HepG2 (cell line): ENCODE measurements at regions not wholly inside any gene's neighbourhood (a gene's known extent, or its start where the extent isn't known, plus 50 kb on each side); places are given as distances from the start of the nearest gene placed in this dataset.

Experiments used
- ATF7 ChIP-seq, 2 experiments: fragments of 450-650 bp in 1 of 2; sonication (generic) in 1 of 2; formaldehyde crosslinking in 1 of 2; IDR thresholded peaks; 2 replicates each; pipeline versions ENCODE4 v1.4.0 to v1.6.1; 2016 to 2020; ENCODE audit warnings: antibody characterized with exemption in 1 of 2, mild to moderate bottlenecking in 1 of 2, missing genetic modification reagents in 1 of 2
- CEBPG ChIP-seq: IDR thresholded peaks from 2 replicates; pipeline ENCODE4 v1.6.1; 2016
- DNMT1 ChIP-seq: sonication (generic); formaldehyde crosslinking; IDR thresholded peaks from 2 replicates; pipeline ENCODE4 v1.5.1; 2020; ENCODE audit warnings: mild to moderate bottlenecking, missing genetic modification reagents
- FOSL2 ChIP-seq: sonication (generic); formaldehyde crosslinking; IDR thresholded peaks from 2 replicates; pipeline ENCODE4 v1.4.0; 2020; ENCODE audit warnings: missing genetic modification reagents
- HES4 ChIP-seq: sonication (generic); formaldehyde crosslinking; IDR thresholded peaks from 2 replicates; pipeline ENCODE4 v1.9.0; 2021; ENCODE audit warnings: mild to moderate bottlenecking, missing genetic modification reagents, borderline replicate concordance
- HOXA3 ChIP-seq: sonication (generic); formaldehyde crosslinking; IDR thresholded peaks from 2 replicates; pipeline ENCODE4 v1.5.0; 2020; ENCODE audit warnings: missing genetic modification reagents
- KLF16 ChIP-seq, 2 experiments: sonication (generic) in 1 of 2; formaldehyde crosslinking in 1 of 2; IDR thresholded peaks; 2 replicates each; pipeline versions ENCODE4 v1.6.1 to v1.8.0; 2016 to 2023; ENCODE audit warnings: missing genetic modification reagents in 2 of 2, missing compliant biosample characterization in 1 of 2
- KMT2A ChIP-seq: sonication (generic); formaldehyde crosslinking; IDR thresholded peaks from 2 replicates; pipeline ENCODE4 v1.4.0; 2020; ENCODE audit warnings: missing genetic modification reagents
- KMT2B ChIP-seq: IDR thresholded peaks from 2 replicates; pipeline ENCODE4 v1.6.1; 2016; ENCODE audit warnings: missing genetic modification reagents, missing compliant biosample characterization
- MEF2D ChIP-seq: sonication (generic); formaldehyde crosslinking; IDR thresholded peaks from 2 replicates; pipeline ENCODE4 v1.5.1; 2020; ENCODE audit warnings: mild to moderate bottlenecking, missing genetic modification reagents
- MIER3 ChIP-seq: IDR thresholded peaks from 2 replicates; pipeline ENCODE4 v1.6.1; 2016; ENCODE audit warnings: missing compliant biosample characterization, borderline replicate concordance
- PITX1 ChIP-seq: sonication (generic); formaldehyde crosslinking; IDR thresholded peaks from 2 replicates; pipeline ENCODE4 v1.5.1; 2020; ENCODE audit warnings: mild to moderate bottlenecking, missing genetic modification reagents
- RBM22 ChIP-seq: fragments of 200-400 bp; formaldehyde crosslinking; optimal IDR thresholded peaks from 2 replicates; pipeline ENCODE3; 2017; ENCODE audit warnings: mild to moderate bottlenecking, low read length, moderate library complexity
- SNAPC2 ChIP-seq: sonication (generic); formaldehyde crosslinking; IDR thresholded peaks from 2 replicates; pipeline ENCODE4 v1.8.1; 2022; ENCODE audit warnings: mild to moderate bottlenecking, missing genetic modification reagents
- SNRNP70 ChIP-seq: fragments of 200-400 bp; formaldehyde crosslinking; IDR thresholded peaks from 2 replicates; pipeline ENCODE4 v1.6.1; 2017; ENCODE audit warnings: mild to moderate bottlenecking, low read depth, low read length, moderate library complexity
- SP1 ChIP-seq, 2 experiments: fragments of 450-650 bp in 1 of 2; sonication (generic) in 1 of 2; formaldehyde crosslinking in 1 of 2; IDR thresholded peaks; 2 replicates each; pipeline versions ENCODE4 v1.4.0 to v1.6.1; 2016 to 2020; ENCODE audit warnings: missing genetic modification reagents in 1 of 2
- SYNCRIP ChIP-seq: fragments of 200-400 bp; formaldehyde crosslinking; IDR thresholded peaks from 2 replicates; pipeline ENCODE4 v1.6.1; 2018; ENCODE audit warnings: mild to moderate bottlenecking, low read depth, low read length; ENCODE audit not compliant: insufficient read depth
- WIZ ChIP-seq: sonication (generic); formaldehyde crosslinking; IDR thresholded peaks from 2 replicates; pipeline ENCODE4 v1.5.1; 2020; ENCODE audit warnings: mild to moderate bottlenecking, missing genetic modification reagents
- ZNF264 ChIP-seq: sonication (generic); formaldehyde crosslinking; IDR thresholded peaks from 2 replicates; pipeline ENCODE4 v1.4.0; 2020; ENCODE audit warnings: missing genetic modification reagents
- ZNF296 ChIP-seq: sonication (generic); formaldehyde crosslinking; conservative IDR thresholded peaks from 2 replicates; pipeline ENCODE4 v1.5.0; 2020; ENCODE audit warnings: mild to moderate bottlenecking, missing genetic modification reagents
- ZNF326 ChIP-seq: sonication (generic); formaldehyde crosslinking; IDR thresholded peaks from 2 replicates; pipeline ENCODE4 v1.4.0; 2020; ENCODE audit warnings: missing genetic modification reagents, borderline replicate concordance
- ZNF660 ChIP-seq: sonication (generic); formaldehyde crosslinking; IDR thresholded peaks from 2 replicates; pipeline ENCODE4 v1.5.1; 2020; ENCODE audit warnings: mild to moderate bottlenecking, low read depth, missing genetic modification reagents, borderline replicate concordance
- ZNF672 ChIP-seq: sonication (generic); formaldehyde crosslinking; IDR thresholded peaks from 2 replicates; pipeline ENCODE4 v1.8.1; 2022; ENCODE audit warnings: missing genetic modification reagents
- TF ChIP-seq, protein P1 (sequence below): sonication (generic); formaldehyde crosslinking; IDR thresholded peaks from 2 replicates; pipeline ENCODE4 v1.5.0; 2020; ENCODE audit warnings: missing genetic modification reagents
- TF ChIP-seq, protein P2 (sequence below): sonication (generic); formaldehyde crosslinking; conservative IDR thresholded peaks from 2 replicates; pipeline ENCODE4 v1.4.0; 2020; ENCODE audit warnings: mild to moderate bottlenecking, missing genetic modification reagents, moderate library complexity
- TF ChIP-seq, protein P3 (sequence below): sonication (generic); formaldehyde crosslinking; IDR thresholded peaks from 2 replicates; pipeline ENCODE4 v1.4.0; 2020; ENCODE audit warnings: missing genetic modification reagents
- TF ChIP-seq, protein P4 (sequence below): sonication (generic); formaldehyde crosslinking; IDR thresholded peaks from 2 replicates; pipeline ENCODE4 v1.5.0; 2020; ENCODE audit warnings: mild to moderate bottlenecking, missing genetic modification reagents

DNA sequence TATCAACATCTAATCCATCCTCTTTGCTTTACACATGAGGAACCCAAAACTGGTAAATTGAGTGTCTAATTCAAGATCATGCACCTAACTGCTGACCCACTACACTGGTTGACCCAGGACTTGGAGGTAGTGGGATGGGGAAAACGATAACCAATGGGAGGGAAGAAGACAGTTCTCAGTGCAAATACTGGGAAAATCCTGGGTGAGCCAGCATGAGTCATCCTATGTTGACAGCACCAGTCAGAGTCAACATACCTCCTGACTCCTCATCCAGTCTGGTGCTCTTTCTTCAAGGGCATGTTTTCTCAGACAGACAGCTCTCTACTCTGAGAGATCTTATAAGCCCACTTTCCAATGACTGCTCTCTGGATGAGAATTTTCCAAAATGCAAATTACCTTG is 232.8 kb upstream of the PTGER4 start (continued):
- peak; percentile 100 for TF ChIP-seq FOSL2
- TF ChIP-seq MIER3 (CRISPR knock-in tag) = peak; percentile 60; the same call in 1 of the 2 replicates
- TF ChIP-seq SNAPC2 (CRISPR knock-in tag) = no peak
- no peak for TF ChIP-seq SYNCRIP
- peak; percentile 31; the same call in 1 of the 2 replicates for TF ChIP-seq CEBPG (CRISPR knock-in tag)
- no peak for TF ChIP-seq SP1 (IDR thresholded peaks at IDR 0.05)
- TF ChIP-seq SP1 (CRISPR knock-in tag; IDR thresholded peaks at IDR 0.05) = no peak
- TF ChIP-seq, protein P1, sequence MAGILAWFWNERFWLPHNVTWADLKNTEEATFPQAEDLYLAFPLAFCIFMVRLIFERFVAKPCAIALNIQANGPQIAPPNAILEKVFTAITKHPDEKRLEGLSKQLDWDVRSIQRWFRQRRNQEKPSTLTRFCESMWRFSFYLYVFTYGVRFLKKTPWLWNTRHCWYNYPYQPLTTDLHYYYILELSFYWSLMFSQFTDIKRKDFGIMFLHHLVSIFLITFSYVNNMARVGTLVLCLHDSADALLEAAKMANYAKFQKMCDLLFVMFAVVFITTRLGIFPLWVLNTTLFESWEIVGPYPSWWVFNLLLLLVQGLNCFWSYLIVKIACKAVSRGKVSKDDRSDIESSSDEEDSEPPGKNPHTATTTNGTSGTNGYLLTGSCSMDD (CRISPR knock-in tag) = no peak
- no peak for TF ChIP-seq MEF2D (CRISPR knock-in tag)
- TF ChIP-seq, protein P2, sequence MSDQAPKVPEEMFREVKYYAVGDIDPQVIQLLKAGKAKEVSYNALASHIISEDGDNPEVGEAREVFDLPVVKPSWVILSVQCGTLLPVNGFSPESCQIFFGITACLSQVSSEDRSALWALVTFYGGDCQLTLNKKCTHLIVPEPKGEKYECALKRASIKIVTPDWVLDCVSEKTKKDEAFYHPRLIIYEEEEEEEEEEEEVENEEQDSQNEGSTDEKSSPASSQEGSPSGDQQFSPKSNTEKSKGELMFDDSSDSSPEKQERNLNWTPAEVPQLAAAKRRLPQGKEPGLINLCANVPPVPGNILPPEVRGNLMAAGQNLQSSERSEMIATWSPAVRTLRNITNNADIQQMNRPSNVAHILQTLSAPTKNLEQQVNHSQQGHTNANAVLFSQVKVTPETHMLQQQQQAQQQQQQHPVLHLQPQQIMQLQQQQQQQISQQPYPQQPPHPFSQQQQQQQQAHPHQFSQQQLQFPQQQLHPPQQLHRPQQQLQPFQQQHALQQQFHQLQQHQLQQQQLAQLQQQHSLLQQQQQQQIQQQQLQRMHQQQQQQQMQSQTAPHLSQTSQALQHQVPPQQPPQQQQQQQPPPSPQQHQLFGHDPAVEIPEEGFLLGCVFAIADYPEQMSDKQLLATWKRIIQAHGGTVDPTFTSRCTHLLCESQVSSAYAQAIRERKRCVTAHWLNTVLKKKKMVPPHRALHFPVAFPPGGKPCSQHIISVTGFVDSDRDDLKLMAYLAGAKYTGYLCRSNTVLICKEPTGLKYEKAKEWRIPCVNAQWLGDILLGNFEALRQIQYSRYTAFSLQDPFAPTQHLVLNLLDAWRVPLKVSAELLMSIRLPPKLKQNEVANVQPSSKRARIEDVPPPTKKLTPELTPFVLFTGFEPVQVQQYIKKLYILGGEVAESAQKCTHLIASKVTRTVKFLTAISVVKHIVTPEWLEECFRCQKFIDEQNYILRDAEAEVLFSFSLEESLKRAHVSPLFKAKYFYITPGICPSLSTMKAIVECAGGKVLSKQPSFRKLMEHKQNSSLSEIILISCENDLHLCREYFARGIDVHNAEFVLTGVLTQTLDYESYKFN = peak; percentile 52
- no peak for TF ChIP-seq ATF7 (IDR thresholded peaks at IDR 0.05)
- no peak for TF ChIP-seq ATF7 (CRISPR knock-in tag; IDR thresholded peaks at IDR 0.05)
- TF ChIP-seq ZNF660 (CRISPR knock-in tag) = no peak
- peak in 1 of 2 experiments; percentile 42; a peak in 1 of 4 replicates for TF ChIP-seq KLF16 (CRISPR knock-in tag; IDR thresholded peaks at IDR 0.05)
- TF ChIP-seq DNMT1 (CRISPR knock-in tag) = no peak
- TF ChIP-seq KMT2A = no peak
- no peak for TF ChIP-seq WIZ (CRISPR knock-in tag)
- TF ChIP-seq KMT2B = no peak
- TF ChIP-seq RBM22 = no peak
- no peak for TF ChIP-seq ZNF264
- no peak for TF ChIP-seq ZNF672 (CRISPR knock-in tag)
- no peak for TF ChIP-seq PITX1
- TF ChIP-seq, protein P3, sequence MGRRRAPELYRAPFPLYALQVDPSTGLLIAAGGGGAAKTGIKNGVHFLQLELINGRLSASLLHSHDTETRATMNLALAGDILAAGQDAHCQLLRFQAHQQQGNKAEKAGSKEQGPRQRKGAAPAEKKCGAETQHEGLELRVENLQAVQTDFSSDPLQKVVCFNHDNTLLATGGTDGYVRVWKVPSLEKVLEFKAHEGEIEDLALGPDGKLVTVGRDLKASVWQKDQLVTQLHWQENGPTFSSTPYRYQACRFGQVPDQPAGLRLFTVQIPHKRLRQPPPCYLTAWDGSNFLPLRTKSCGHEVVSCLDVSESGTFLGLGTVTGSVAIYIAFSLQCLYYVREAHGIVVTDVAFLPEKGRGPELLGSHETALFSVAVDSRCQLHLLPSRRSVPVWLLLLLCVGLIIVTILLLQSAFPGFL (CRISPR knock-in tag) = no peak
- TF ChIP-seq HES4 = no peak
- TF ChIP-seq SNRNP70 = no peak
- TF ChIP-seq HOXA3 (CRISPR knock-in tag) = no peak
- TF ChIP-seq, protein P4, sequence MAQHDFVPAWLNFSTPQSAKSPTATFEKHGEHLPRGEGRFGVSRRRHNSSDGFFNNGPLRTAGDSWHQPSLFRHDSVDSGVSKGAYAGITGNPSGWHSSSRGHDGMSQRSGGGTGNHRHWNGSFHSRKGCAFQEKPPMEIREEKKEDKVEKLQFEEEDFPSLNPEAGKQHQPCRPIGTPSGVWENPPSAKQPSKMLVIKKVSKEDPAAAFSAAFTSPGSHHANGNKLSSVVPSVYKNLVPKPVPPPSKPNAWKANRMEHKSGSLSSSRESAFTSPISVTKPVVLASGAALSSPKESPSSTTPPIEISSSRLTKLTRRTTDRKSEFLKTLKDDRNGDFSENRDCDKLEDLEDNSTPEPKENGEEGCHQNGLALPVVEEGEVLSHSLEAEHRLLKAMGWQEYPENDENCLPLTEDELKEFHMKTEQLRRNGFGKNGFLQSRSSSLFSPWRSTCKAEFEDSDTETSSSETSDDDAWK (CRISPR knock-in tag) = no peak
- TF ChIP-seq ZNF296 (CRISPR knock-in tag) = no peak
- no peak for TF ChIP-seq ZNF326 (CRISPR knock-in tag)
